Kidney epithelial cell (primary cell): ENCODE measurements at regions not wholly inside any gene's neighbourhood (a gene's known extent, or its start where the extent isn't known, plus 50 kb on each side); places are given as distances from the start of the nearest gene placed in this dataset.

Experiments
- DNase-seq: peaks from one replicate; pipeline ENCODE4 v3.0.0-alpha.2; 2010; ENCODE audit warnings: low read depth
- H3K27me3 ChIP-seq: 2 replicates; pipeline ENCODE4 v1.6.0; 2011; ENCODE audit warnings: low read length; ENCODE audit not compliant: control insufficient read depth, insufficient read depth
- H3K36me3 ChIP-seq: 2 replicates; pipeline ENCODE4 v1.5.1; 2011; ENCODE audit warnings: low read length; ENCODE audit not compliant: control insufficient read depth, insufficient read depth
- H3K4me3 ChIP-seq: 2 replicates; pipeline ENCODE4 v1.5.1; 2011; ENCODE audit warnings: low read depth, mild to moderate bottlenecking, control low read depth, low read length
- TF ChIP-seq, protein P1 (sequence below): IDR thresholded peaks from 2 replicates; pipeline ENCODE4 v1.5.1; 2011; ENCODE audit warnings: mild to moderate bottlenecking, moderate library complexity, low read length, control low read depth, inconsistent platforms; ENCODE audit not compliant: insufficient read depth, poor library complexity, severe bottlenecking

DNA sequence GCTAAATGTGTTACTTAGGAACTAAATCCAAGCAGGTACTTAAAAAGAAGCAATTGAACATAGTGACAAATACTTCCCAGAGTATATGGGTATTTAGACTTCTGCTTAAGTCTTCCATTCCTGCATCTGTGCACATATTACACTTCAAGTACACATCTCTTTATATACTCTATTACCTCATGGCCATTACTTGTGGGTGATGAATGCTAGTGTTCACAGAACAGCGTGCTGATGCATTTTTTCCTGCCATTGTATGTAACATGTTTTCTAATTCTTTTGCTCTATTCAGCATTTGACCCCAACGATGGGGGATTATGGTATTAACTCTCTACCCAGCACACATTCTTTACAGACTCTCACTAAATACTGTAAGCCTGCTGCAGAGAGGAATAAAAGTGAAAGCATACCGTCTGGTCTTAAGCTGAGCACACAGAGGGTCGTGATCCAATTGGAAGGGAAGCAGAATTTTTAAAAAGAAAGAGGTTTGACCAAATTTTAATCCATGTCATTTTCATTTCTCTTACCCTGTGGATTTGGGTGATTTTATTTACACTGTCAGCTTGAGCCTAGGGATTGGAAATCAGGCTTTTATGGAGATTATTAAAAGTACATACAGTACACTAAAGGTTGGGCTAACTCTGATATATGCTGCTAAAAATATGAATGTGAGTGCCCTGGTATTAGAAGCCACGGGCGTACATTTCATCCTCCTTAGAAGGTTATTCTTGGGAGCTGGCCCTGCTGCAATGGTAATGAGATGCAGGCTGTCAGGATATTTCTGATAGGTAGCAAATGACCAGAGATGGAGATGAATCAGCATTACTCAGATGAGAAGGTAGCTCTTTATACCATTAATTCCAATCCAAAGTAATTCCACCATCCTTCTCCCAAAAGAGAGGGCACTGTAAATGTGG lies 95.5 kb upstream of the PROX1 start:
- Histone ChIP-seq H3K4me3 (no peak overlapping the region), H3K36me3 (no peaks in the 10 kb centered on the region), H3K27me3 (no peaks in the 10 kb centered on the region)
- TF ChIP-seq, protein P1, sequence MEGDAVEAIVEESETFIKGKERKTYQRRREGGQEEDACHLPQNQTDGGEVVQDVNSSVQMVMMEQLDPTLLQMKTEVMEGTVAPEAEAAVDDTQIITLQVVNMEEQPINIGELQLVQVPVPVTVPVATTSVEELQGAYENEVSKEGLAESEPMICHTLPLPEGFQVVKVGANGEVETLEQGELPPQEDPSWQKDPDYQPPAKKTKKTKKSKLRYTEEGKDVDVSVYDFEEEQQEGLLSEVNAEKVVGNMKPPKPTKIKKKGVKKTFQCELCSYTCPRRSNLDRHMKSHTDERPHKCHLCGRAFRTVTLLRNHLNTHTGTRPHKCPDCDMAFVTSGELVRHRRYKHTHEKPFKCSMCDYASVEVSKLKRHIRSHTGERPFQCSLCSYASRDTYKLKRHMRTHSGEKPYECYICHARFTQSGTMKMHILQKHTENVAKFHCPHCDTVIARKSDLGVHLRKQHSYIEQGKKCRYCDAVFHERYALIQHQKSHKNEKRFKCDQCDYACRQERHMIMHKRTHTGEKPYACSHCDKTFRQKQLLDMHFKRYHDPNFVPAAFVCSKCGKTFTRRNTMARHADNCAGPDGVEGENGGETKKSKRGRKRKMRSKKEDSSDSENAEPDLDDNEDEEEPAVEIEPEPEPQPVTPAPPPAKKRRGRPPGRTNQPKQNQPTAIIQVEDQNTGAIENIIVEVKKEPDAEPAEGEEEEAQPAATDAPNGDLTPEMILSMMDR, result no peak
- DNase-seq, result no peak

DNA sequence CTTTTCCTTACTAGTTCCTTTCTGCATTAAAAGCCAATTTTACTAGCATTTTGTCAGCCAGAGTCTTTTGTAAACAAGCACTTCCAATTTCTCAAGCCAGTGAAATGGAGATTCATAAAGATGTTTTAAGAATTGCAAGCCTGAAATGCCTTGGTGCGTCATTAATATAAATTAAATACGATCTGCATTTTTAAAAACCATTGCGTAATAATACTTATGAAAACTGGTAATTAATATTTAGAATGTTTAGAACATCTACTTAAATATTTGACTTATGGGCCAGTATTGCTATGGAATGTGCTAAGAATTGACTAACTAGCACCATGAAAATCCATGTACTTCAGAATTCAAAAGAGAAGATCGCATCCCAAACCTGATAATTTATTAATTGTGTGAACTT lies 89.1 kb upstream of the PROX1 start:
- no peak overlapping the region for H3K4me3 ChIP-seq
- H3K36me3 ChIP-seq, result no peaks in the 10 kb centered on the region
- no peaks in the 10 kb centered on the region for H3K27me3 ChIP-seq
- TF ChIP-seq, protein P1, result no peak
- no peak for DNase-seq

DNA sequence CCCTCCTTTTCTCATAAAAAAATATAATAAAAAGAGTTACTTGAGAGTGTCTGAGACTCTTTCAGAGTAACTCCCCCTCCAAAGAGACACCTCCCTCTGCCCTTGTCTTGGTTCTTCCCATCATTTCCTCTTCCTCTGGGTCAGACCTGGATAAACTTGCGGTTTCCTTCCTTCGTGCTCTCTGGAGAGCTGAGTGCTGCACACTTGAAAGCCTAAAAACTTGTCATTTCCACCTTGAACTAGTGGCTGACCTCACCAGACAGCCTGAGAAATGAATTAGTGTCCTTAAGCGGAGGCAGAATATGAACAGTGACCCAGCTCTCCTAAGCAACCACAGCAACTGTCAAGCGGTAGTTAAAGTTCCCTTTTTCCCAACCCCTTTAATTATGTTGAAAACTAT lies 88.4 kb upstream of the PROX1 start:
- Histone ChIP-seq H3K4me3 (no peak overlapping the region), H3K36me3 (no peaks in the 10 kb centered on the region), H3K27me3 (no peaks in the 10 kb centered on the region)
- DNase-seq, result no peak
- TF ChIP-seq, protein P1, result no peak

DNA sequence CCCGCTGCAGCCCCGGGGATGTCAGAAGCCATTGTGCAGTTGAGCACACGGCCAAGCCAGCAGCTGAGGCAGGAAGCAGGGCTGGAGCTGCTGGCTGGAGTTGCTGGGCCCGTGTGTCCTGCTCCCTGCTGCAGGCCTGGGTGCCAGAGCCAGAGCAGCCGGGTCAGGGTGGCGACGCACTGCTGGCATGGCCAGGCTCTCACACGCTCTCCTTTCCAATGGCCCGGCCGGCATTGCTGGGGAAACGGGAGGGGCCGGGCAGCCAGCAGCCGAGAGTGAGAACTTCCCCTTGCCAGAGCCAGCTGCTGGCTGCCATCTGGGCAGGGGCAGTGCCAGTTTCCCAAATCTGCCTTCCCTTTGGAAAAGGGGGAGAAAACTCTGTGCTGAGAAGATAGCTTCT lies 82.4 kb upstream of the PROX1 start:
- no peaks in the 10 kb centered on the region for H3K36me3 ChIP-seq
- TF ChIP-seq, protein P1, result no peak
- no peak overlapping the region for H3K4me3 ChIP-seq
- peaks cover 3% of the 10 kb centered on the region for H3K27me3 ChIP-seq
- DNase-seq, result no peak

DNA sequence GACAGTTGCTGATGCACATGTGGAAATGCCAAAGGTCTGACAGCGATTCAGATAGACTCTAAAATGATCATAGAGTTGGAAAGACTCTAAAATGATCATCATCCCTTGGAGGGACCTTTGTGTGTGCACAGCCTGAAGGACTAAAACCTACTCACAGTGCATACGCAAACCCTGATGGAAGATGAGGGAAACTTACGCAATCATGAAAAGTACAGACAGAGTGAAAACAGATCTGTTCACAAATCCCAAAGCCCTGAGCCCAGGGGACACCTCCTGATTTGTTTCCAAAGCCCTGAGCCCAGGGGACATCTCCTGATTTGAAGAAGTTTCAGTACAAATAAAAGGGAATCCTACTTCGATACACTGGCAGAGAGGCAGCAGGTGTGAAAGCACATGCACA lies 79.3 kb upstream of the PROX1 start:
- TF ChIP-seq, protein P1, result no peak
- Histone ChIP-seq H3K36me3 (no peaks in the 10 kb centered on the region), H3K4me3 (no peak overlapping the region), H3K27me3 (peaks cover 3% of the 10 kb centered on the region)
- DNase-seq, result no peak

DNA sequence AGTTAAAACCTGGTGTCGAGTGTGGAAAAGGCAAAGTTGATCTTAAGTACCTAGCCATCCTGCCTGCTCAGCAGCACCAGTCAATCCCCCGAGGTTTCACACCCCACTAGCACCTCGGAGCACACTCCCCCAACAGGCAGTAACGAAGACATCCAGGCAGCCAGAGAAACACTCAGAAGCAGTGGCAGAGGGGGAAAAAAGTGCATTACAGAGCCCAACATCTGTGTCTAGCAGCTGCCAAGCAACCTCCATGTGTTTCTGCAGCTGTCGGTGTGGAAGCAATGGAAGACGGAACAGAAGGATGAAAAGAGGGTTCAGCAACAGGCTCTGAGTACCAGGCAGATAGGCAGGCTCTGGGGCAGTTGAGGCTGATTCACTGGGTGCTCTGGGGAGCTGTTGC lies 73.4 kb upstream of the PROX1 start:
- TF ChIP-seq, protein P1, result no peak
- Histone ChIP-seq H3K27me3 (no peaks in the 10 kb centered on the region), H3K36me3 (no peaks in the 10 kb centered on the region), H3K4me3 (no peak overlapping the region)
- DNase-seq, result no peak
